ENCODE measurements at regions not wholly inside any gene's neighbourhood (a gene's known extent, or its start where the extent isn't known, plus 50 kb on each side); places are given as distances from the start of the nearest gene placed in this dataset.

DNA sequence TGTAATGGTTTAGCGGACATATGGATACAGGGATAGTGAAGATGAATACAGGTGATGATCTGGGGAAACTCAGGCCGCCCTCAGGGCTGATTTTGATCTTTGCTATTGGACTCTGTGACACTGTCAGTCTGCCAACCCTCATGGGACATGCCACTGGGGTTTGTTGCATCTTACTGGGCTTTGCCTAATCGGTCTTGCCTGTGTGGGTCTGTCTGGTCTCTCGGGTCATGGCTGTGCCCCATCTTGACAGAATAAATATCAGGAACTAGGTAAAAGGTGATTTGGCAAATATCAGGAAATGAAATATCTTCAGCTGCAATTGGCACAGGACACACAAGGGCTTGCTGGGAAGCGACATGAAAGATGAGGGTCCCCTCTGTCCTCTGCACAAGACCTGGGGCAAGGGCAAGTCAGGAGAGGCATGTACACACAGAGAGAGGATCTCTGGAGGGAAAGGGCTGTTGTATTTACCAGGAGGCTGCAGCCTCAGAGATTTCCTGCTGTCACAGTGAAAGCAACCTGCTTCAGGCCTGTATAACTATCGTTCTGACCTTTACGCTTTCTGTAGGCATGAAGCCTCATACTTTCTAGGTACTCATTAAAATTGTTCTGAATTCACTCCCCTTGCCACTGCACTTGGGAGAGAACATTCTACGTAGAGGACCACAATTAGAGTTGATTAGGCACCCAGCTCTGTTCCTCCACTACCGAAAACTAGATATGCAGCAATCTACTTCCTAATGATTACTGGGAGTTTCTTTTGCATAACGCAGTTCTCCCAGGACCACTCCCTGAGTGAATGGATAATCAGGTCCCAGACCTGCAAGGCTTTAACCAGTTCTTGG is 52.0 kb upstream of the GADD45A start:
- H3K79me2 ChIP-seq (ENCODE audit: low read length) = no peaks in the 10 kb centered on the region

DNA sequence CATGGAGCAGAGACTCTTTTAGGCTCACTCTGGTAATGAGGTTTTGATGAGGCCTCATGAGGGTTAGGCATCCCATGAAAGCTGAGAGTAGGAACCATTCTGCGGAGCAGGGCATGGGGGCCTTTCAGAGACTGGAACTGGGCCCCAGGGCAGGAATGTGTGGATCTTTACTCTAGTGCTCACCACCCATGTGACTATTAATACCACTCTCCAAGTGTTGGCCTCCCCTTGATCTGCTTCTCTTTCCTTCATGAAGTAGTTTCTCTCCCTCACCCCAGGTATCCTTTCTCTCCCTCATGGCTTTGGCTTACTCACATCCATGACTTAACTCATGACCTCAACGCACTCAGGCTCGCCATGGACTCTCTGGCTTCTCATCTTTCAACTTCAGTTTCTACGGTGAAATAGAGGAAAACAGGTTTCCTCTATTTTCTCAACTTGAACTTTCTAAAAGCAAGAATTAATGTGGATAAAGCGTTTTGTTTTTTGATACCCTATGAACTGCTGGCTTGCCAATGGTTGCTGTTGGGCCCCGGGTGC is 50.5 kb upstream of the GADD45A start:
- Histone ChIP-seq H3K4me2 (ENCODE audit: low read length) (no peak overlapping the region), H3K4me1 (ENCODE audit: low read length) (no peaks in the 10 kb centered on the region), H3K36me3 (replicated peaks; ENCODE audit: low read depth, low read length) (no peaks in the 10 kb centered on the region), H3K27me3 (ENCODE audit: low read depth, low read length) (no peaks in the 10 kb centered on the region), H3K79me2 (ENCODE audit: low read length) (no peaks in the 10 kb centered on the region), H3K9ac (ENCODE audit: low read length) (no peak overlapping the region), H4K20me1 (ENCODE audit: insufficient read depth, low read length) (no peaks in the 10 kb centered on the region), H3K9me3 (ENCODE audit: insufficient read depth, low read length) (no peaks in the 10 kb centered on the region), H3K27ac (ENCODE audit: low read length) (no peak overlapping the region), H2AFZ (ENCODE audit: low read depth, low read length) (no peak overlapping the region), H3K4me3 (ENCODE audit: low read length) (no peak overlapping the region)
- TF ChIP-seq EZH2phosphoT487 (IDR thresholded peaks at IDR 0.05; ENCODE audit: low read depth) = no peak
- TF ChIP-seq, protein P1, sequence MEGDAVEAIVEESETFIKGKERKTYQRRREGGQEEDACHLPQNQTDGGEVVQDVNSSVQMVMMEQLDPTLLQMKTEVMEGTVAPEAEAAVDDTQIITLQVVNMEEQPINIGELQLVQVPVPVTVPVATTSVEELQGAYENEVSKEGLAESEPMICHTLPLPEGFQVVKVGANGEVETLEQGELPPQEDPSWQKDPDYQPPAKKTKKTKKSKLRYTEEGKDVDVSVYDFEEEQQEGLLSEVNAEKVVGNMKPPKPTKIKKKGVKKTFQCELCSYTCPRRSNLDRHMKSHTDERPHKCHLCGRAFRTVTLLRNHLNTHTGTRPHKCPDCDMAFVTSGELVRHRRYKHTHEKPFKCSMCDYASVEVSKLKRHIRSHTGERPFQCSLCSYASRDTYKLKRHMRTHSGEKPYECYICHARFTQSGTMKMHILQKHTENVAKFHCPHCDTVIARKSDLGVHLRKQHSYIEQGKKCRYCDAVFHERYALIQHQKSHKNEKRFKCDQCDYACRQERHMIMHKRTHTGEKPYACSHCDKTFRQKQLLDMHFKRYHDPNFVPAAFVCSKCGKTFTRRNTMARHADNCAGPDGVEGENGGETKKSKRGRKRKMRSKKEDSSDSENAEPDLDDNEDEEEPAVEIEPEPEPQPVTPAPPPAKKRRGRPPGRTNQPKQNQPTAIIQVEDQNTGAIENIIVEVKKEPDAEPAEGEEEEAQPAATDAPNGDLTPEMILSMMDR (IDR thresholded peaks at IDR 0.05; ENCODE audit: low read depth, low read length) = no peak

More for the DNA sequence above, 52.0 kb upstream of the GADD45A start:
- H3K9ac ChIP-seq (ENCODE audit: low read length) = no peak overlapping the region
- TF ChIP-seq, protein P1 (IDR thresholded peaks at IDR 0.05; ENCODE audit: low read depth, low read length) = no peak
- no peak for TF ChIP-seq EZH2phosphoT487 (IDR thresholded peaks at IDR 0.05; ENCODE audit: low read depth)
- no peaks in the 10 kb centered on the region for H3K36me3 ChIP-seq (replicated peaks; ENCODE audit: low read depth, low read length)
- no peak overlapping the region for H3K4me3 ChIP-seq (ENCODE audit: low read length)
- no peak overlapping the region for H3K4me2 ChIP-seq (ENCODE audit: low read length)
- no peaks in the 10 kb centered on the region for H3K9me3 ChIP-seq (ENCODE audit: insufficient read depth, low read length)
- H2AFZ ChIP-seq (ENCODE audit: low read depth, low read length) = no peak overlapping the region
- no peaks in the 10 kb centered on the region for H4K20me1 ChIP-seq (ENCODE audit: insufficient read depth, low read length)
- no peaks in the 10 kb centered on the region for H3K27me3 ChIP-seq (ENCODE audit: low read depth, low read length)
- H3K4me1 ChIP-seq (ENCODE audit: low read length) = no peaks in the 10 kb centered on the region
- H3K27ac ChIP-seq (ENCODE audit: low read length) = no peak overlapping the region

DNA sequence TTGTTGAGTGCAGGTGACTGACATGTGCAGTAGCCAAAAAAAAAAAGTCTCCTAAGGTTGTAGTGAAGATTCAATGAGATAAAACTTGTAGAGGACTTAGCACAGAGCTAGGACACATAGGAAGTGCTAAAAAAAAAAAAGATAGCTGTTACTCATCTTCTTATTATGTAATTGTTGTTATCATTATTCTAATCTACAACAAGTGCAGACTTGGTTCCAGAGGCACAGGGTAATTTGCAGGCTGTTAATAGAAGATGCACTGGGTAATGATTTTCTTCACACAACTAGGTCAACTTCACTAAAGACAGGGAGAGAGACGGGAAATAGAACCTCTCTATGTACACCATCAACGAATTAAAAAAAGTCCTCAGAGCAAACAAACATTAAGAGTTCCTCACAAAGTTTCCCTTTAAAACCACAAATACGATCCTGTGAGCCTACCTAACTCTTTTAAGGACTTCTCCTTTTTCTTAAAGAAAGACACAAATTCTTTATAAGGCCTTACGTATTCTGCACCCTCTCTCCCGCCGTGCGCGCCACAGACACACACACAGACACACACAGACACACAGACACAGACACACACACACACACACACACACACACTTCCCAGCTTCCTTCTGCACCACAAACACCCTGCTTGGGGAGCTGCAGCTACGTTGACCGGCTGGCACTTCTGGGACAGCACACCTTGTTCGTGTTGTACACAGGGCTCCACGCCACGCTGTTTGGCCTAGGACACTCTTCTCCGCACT is 49.8 kb upstream of the GADD45A start:
- Histone ChIP-seq H3K4me2 (ENCODE audit: low read length) (no peak overlapping the region), H3K27ac (ENCODE audit: low read length) (no peak overlapping the region)

More for the DNA sequence above, 49.8 kb upstream of the GADD45A start:
- Histone ChIP-seq H3K4me1 (ENCODE audit: low read length) (no peaks in the 10 kb centered on the region), H3K9me3 (ENCODE audit: insufficient read depth, low read length) (no peaks in the 10 kb centered on the region), H3K36me3 (replicated peaks; ENCODE audit: low read depth, low read length) (no peaks in the 10 kb centered on the region), H2AFZ (ENCODE audit: low read depth, low read length) (no peak overlapping the region), H3K9ac (ENCODE audit: low read length) (no peak overlapping the region), H3K4me3 (ENCODE audit: low read length) (no peak overlapping the region), H3K27me3 (ENCODE audit: low read depth, low read length) (no peaks in the 10 kb centered on the region), H3K79me2 (ENCODE audit: low read length) (no peaks in the 10 kb centered on the region), H4K20me1 (ENCODE audit: insufficient read depth, low read length) (no peaks in the 10 kb centered on the region)
- TF ChIP-seq EZH2phosphoT487 (IDR thresholded peaks at IDR 0.05; ENCODE audit: low read depth) = no peak

Data from OCI-LY3 (cell line).